ENCODE measurements at regions not wholly inside any gene's neighbourhood (a gene's known extent, or its start where the extent isn't known, plus 50 kb on each side); places are given as distances from the start of the nearest gene placed in this dataset.
"Not testable (repeated sequence)": the region's sequence is repeated elsewhere in the genome, so short reads cannot be mapped to it uniquely, and the experiment has no call there.

GRCh38 chr15:23764716-23765115 is 77.6 kb upstream of the NDN start:
- no peak overlapping the region for H3K27ac Mint-ChIP-seq

GRCh38 chr15:23766779-23767178 is 79.7 kb upstream of the NDN start:
- H3K36me3 Mint-ChIP-seq (ENCODE audit: insufficient read depth in 1 of 3, low read depth in 3 of 3), result peaks cover 10 to 21% (median 12%) of the 10 kb centered on the region in 3 experiments; a peak in 6 of 7 replicates
- H3K27ac ChIP-seq (ENCODE audit: insufficient read length, low read depth, low read length); H4K20me1 ChIP-seq (ENCODE audit: control insufficient read depth, insufficient read depth, insufficient read length); H2BK5ac ChIP-seq (ENCODE audit: insufficient read length, low read length); H3K9ac ChIP-seq (ENCODE audit: extremely low read depth, insufficient read length, low read length); H3K23me2 ChIP-seq (ENCODE audit: insufficient read length, low read depth, low read length, poor library complexity, severe bottlenecking); H2BK120ac ChIP-seq (ENCODE audit: low read depth, low read length, poor library complexity, severe bottlenecking); H2AFZ ChIP-seq (ENCODE audit: low read length); H3K56ac ChIP-seq (ENCODE audit: insufficient read length, low read depth, low read length); H3K4me2 ChIP-seq (ENCODE audit: insufficient read depth, insufficient read length, low read length); H3K27ac Mint-ChIP-seq; H2AK5ac ChIP-seq (ENCODE audit: insufficient read length, low read length); DNase-seq; H3K4me3 Mint-ChIP-seq; H3T11ph ChIP-seq (ENCODE audit: low read length); H2BK20ac ChIP-seq (ENCODE audit: low read depth, low read length, poor library complexity, severe bottlenecking); H4K5ac ChIP-seq (ENCODE audit: insufficient read length, low read depth, low read length); H3K27me3 Mint-ChIP-seq (ENCODE audit: low read depth); H3K18ac ChIP-seq (ENCODE audit: insufficient read length, low read depth, low read length); H3K4ac ChIP-seq (ENCODE audit: low read depth, low read length); H3K14ac ChIP-seq (ENCODE audit: insufficient read depth, low read length); H3K23ac ChIP-seq (ENCODE audit: insufficient read length, low read depth, low read length); H3K79me1 ChIP-seq (ENCODE audit: insufficient read depth, low read depth, low read length, poor library complexity, severe bottlenecking); H2BK12ac ChIP-seq (ENCODE audit: insufficient read length, low read depth, low read length); H3K4me1 ChIP-seq (ENCODE audit: insufficient read depth, low read length); H4K8ac ChIP-seq (replicated peaks; ENCODE audit: insufficient read length, low read depth, low read length); H4K91ac ChIP-seq (ENCODE audit: insufficient read length, low read depth, low read length); H3K27me3 ChIP-seq (ENCODE audit: insufficient read depth, low read length); H2BK15ac ChIP-seq (ENCODE audit: low read depth, low read length); H3K79me2 ChIP-seq (ENCODE audit: insufficient read depth, low read length); H3K4me1 Mint-ChIP-seq: not testable (repeated sequence)
- peaks cover 33% of the 10 kb centered on the region for H3K9me3 ChIP-seq (ENCODE audit: control insufficient read depth, low read depth, low read length)
- no CpG with 5 or more reads among the region's 2 CpGs for WGBS (ENCODE audit: extremely low coverage, insufficient read length, low lambda C conversion rate)
- peaks cover 79 to 82% of the 10 kb centered on the region in 2 experiments for H3K9me3 Mint-ChIP-seq

More at GRCh38 chr15:23764716-23765115, 77.6 kb upstream of the NDN start:
- H2AK5ac ChIP-seq (ENCODE audit: insufficient read length, low read length), result no peak overlapping the region
- Mint-ChIP-seq H3K4me3 (no peak overlapping the region; a peak in 1 of 5 replicates), H3K27me3 (ENCODE audit: low read depth) (no peaks in the 10 kb centered on the region; the same call in none of the 2 replicates), H3K9me3 (peaks cover 88 to 90% of the 10 kb centered on the region in 2 experiments), H3K36me3 (ENCODE audit: insufficient read depth in 1 of 3, low read depth in 3 of 3) (peaks cover 8 to 21% (median 10%) of the 10 kb centered on the region in 3 experiments; a peak in 6 of 7 replicates), H3K4me1 (peaks cover 8 to 13% of the 10 kb centered on the region in 2 experiments)
- no peak overlapping the region for H3K23ac ChIP-seq (ENCODE audit: insufficient read length, low read depth, low read length)
- no peaks in the 10 kb centered on the region for H3K23me2 ChIP-seq (ENCODE audit: insufficient read length, low read depth, low read length, poor library complexity, severe bottlenecking)
- no peaks in the 10 kb centered on the region for H4K20me1 ChIP-seq (ENCODE audit: control insufficient read depth, insufficient read depth, insufficient read length)
- H3T11ph ChIP-seq (ENCODE audit: low read length), result no peak overlapping the region
- no peaks in the 10 kb centered on the region for H3K4me1 ChIP-seq (ENCODE audit: insufficient read depth, low read length)
- H3K18ac ChIP-seq (ENCODE audit: insufficient read length, low read depth, low read length), result no peak overlapping the region
- H2BK120ac ChIP-seq (ENCODE audit: low read depth, low read length, poor library complexity, severe bottlenecking), result no peak overlapping the region
- H3K4ac ChIP-seq (ENCODE audit: low read depth, low read length), result no peak overlapping the region
- H2AFZ ChIP-seq (ENCODE audit: low read length), result no peak overlapping the region
- TF ChIP-seq, protein P1, sequence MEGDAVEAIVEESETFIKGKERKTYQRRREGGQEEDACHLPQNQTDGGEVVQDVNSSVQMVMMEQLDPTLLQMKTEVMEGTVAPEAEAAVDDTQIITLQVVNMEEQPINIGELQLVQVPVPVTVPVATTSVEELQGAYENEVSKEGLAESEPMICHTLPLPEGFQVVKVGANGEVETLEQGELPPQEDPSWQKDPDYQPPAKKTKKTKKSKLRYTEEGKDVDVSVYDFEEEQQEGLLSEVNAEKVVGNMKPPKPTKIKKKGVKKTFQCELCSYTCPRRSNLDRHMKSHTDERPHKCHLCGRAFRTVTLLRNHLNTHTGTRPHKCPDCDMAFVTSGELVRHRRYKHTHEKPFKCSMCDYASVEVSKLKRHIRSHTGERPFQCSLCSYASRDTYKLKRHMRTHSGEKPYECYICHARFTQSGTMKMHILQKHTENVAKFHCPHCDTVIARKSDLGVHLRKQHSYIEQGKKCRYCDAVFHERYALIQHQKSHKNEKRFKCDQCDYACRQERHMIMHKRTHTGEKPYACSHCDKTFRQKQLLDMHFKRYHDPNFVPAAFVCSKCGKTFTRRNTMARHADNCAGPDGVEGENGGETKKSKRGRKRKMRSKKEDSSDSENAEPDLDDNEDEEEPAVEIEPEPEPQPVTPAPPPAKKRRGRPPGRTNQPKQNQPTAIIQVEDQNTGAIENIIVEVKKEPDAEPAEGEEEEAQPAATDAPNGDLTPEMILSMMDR (conservative IDR thresholded peaks at IDR 0.05), result no peak
- H4K8ac ChIP-seq (replicated peaks; ENCODE audit: insufficient read length, low read depth, low read length), result no peak overlapping the region
- no peak overlapping the region for H4K91ac ChIP-seq (ENCODE audit: insufficient read length, low read depth, low read length)
- H3K79me2 ChIP-seq (ENCODE audit: insufficient read depth, low read length), result no peaks in the 10 kb centered on the region
- H2BK15ac ChIP-seq (ENCODE audit: low read depth, low read length), result no peak overlapping the region
- no peaks in the 10 kb centered on the region for H3K27me3 ChIP-seq (ENCODE audit: insufficient read depth, low read length)
- H2BK20ac ChIP-seq (ENCODE audit: low read depth, low read length, poor library complexity, severe bottlenecking), result no peak overlapping the region
- H3K79me1 ChIP-seq (ENCODE audit: insufficient read depth, low read depth, low read length, poor library complexity, severe bottlenecking), result no peaks in the 10 kb centered on the region
- H2BK12ac ChIP-seq (ENCODE audit: insufficient read length, low read depth, low read length), result no peak overlapping the region
- H3K4me2 ChIP-seq (ENCODE audit: insufficient read depth, insufficient read length, low read length), result no peak overlapping the region
- no peak overlapping the region for H2BK5ac ChIP-seq (ENCODE audit: insufficient read length, low read length)
- DNase-seq, result no peak
- H3K9ac ChIP-seq (ENCODE audit: extremely low read depth, insufficient read length, low read length), result no peak overlapping the region
- no peak overlapping the region for H3K27ac ChIP-seq (ENCODE audit: insufficient read length, low read depth, low read length)
- peaks cover 45% of the 10 kb centered on the region for H3K9me3 ChIP-seq (ENCODE audit: control insufficient read depth, low read depth, low read length)
- no CpG with 5 or more reads among the region's 4 CpGs for WGBS (ENCODE audit: extremely low coverage, insufficient read length, low lambda C conversion rate)
- no peak overlapping the region for H3K56ac ChIP-seq (ENCODE audit: insufficient read length, low read depth, low read length)
- no peak overlapping the region for H4K5ac ChIP-seq (ENCODE audit: insufficient read length, low read depth, low read length)
- no peak overlapping the region for H3K14ac ChIP-seq (ENCODE audit: insufficient read depth, low read length)
